Effector CD8-positive, alpha-beta T cell (primary cell): ENCODE measurements at regions not wholly inside any gene's neighbourhood (a gene's known extent, or its start where the extent isn't known, plus 50 kb on each side); places are given as distances from the start of the nearest gene placed in this dataset.

Experiments
- DNase-seq: peaks from one replicate; lab custom pipeline; 2025; lab: John Stamatoyannopoulos, UW

- no peak for DNase-seq
Observed at GRCh38 chrX:16496175-16496574, 153.8 kb upstream of the S100G start.

- no peak for DNase-seq
Observed at GRCh38 chrX:16511796-16512776, 137.9 kb upstream of the S100G start.

- DNase-seq, result no peak
Observed at GRCh38 chrX:16516232-16516876, 133.6 kb upstream of the S100G start.

- no peak for DNase-seq
Observed at GRCh38 chrX:16517039-16517605, 132.8 kb upstream of the S100G start.

GRCh38 chrX:16518131-16518530 is 131.8 kb upstream of the S100G start:
- no peak for DNase-seq

GRCh38 chrX:16524316-16524715 is 125.6 kb upstream of the S100G start:
- no peak for DNase-seq

- DNase-seq, result no peak
Observed at GRCh38 chrX:16526003-16526402, 124.0 kb upstream of the S100G start.

- no peak for DNase-seq
Observed at GRCh38 chrX:16528620-16529019, 121.3 kb upstream of the S100G start.
